HEK293 (cell line): ENCODE measurements at regions not wholly inside any gene's neighbourhood (a gene's known extent, or its start where the extent isn't known, plus 50 kb on each side); places are given as distances from the start of the nearest gene placed in this dataset.
"Not testable (repeated sequence)": the region's sequence is repeated elsewhere in the genome, so short reads cannot be mapped to it uniquely, and the experiment has no call there.

Experiments used
- CTCF ChIA-PET: fragments of 350-600 bp; formaldehyde crosslinking; extraction: SDS; loops from one replicate; lab custom pipeline; 2021; ENCODE audit warnings: antibody characterized with exemption; lab: Yijun Ruan, JAX
- POLR2A ChIA-PET: fragments of 300-600 bp; formaldehyde crosslinking; extraction: SDS; loops from one replicate; lab custom pipeline; 2020; ENCODE audit warnings: antibody characterized with exemption, inconsistent platforms; lab: Yijun Ruan, JAX
- H3K27ac ChIP-seq: fragments of 200-500 bp; sonication (Bioruptor generic); 2 replicates; pipeline ENCODE4 v1.5.1; 2014; ENCODE audit warnings: low read depth, low read length, control low read depth, inconsistent platforms; ENCODE audit errors: extremely low read depth
- H3K36me3 ChIP-seq, 2 experiments: fragments of 200-500 bp in 1 of 2; sonication (Bioruptor generic) in 1 of 2; 1 replicate in 1 of 2; 2 replicates in 1 of 2; pipeline ENCODE4 v1.5.1; 2014 to 2017; ENCODE audit warnings: inconsistent platforms in 2 of 2, low read length in 2 of 2; ENCODE audit not compliant: control insufficient read depth in 2 of 2, insufficient read depth in 1 of 2
- H3K4me1 ChIP-seq: fragments of 200-500 bp; sonication (Bioruptor generic); 2 replicates; pipeline ENCODE4 v1.5.1; 2014; ENCODE audit warnings: mild to moderate bottlenecking, low read length, inconsistent platforms; ENCODE audit not compliant: control insufficient read depth, insufficient read depth
- H3K4me3 ChIP-seq: 2 replicates; pipeline ENCODE4 v1.5.1; 2011; ENCODE audit warnings: low read depth, mild to moderate bottlenecking, control low read depth, low read length, moderate library complexity
- H3K9me3 ChIP-seq: fragments of 200-500 bp; sonication (Bioruptor generic); 2 replicates; pipeline ENCODE4 v1.5.1; 2014; ENCODE audit warnings: low read depth, low read length, inconsistent platforms; ENCODE audit not compliant: control insufficient read depth, insufficient read depth
- KLF9 ChIP-seq: fragments of 450-650 bp; formaldehyde crosslinking; IDR thresholded peaks from 2 replicates; pipeline ENCODE4 v1.5.1; 2016; ENCODE audit warnings: missing biosample characterization, missing genetic modification characterization, low read depth
- PBX3 ChIP-seq: sonication (generic); formaldehyde crosslinking; IDR thresholded peaks from 2 replicates; pipeline ENCODE4 v1.8.1; 2022; ENCODE audit warnings: mild to moderate bottlenecking, moderate library complexity, missing genetic modification reagents
- RBAK ChIP-seq: fragments of 450-650 bp; formaldehyde crosslinking; IDR thresholded peaks from 2 replicates; pipeline ENCODE4 v1.5.1; 2016; ENCODE audit warnings: missing biosample characterization, missing genetic modification characterization
- SP7 ChIP-seq: fragments of 450-650 bp; formaldehyde crosslinking; IDR thresholded peaks from 2 replicates; pipeline ENCODE4 v1.5.1; 2016; ENCODE audit warnings: missing biosample characterization, missing genetic modification characterization
- ZBTB10 ChIP-seq: fragments of 450-650 bp; formaldehyde crosslinking; IDR thresholded peaks from 2 replicates; pipeline ENCODE4 v1.5.1; 2016; ENCODE audit warnings: missing biosample characterization, missing genetic modification characterization
- ZBTB17 ChIP-seq: fragments of 450-650 bp; formaldehyde crosslinking; IDR thresholded peaks from 2 replicates; pipeline ENCODE4 v1.5.1; 2016; ENCODE audit warnings: missing biosample characterization, missing genetic modification characterization
- ZFP41 ChIP-seq: fragments of 450-650 bp; formaldehyde crosslinking; IDR thresholded peaks from 2 replicates; pipeline ENCODE4 v1.5.1; 2016; ENCODE audit warnings: missing biosample characterization, missing genetic modification characterization, borderline replicate concordance
- ZNF114 ChIP-seq: fragments of 450-650 bp; formaldehyde crosslinking; IDR thresholded peaks from 2 replicates; pipeline ENCODE4 v1.5.0; 2017; ENCODE audit warnings: missing biosample characterization, missing genetic modification characterization
- ZNF133 ChIP-seq: fragments of 450-650 bp; formaldehyde crosslinking; IDR thresholded peaks from 2 replicates; pipeline ENCODE4 v1.5.1; 2016; ENCODE audit warnings: missing biosample characterization, missing genetic modification characterization
- ZNF146 ChIP-seq: fragments of 450-650 bp; formaldehyde crosslinking; IDR thresholded peaks from 2 replicates; pipeline ENCODE4 v1.5.1; 2016; ENCODE audit warnings: missing biosample characterization, missing genetic modification characterization
- ZNF155 ChIP-seq: fragments of 450-650 bp; formaldehyde crosslinking; IDR thresholded peaks from 2 replicates; pipeline ENCODE4 v1.5.1; 2016; ENCODE audit warnings: missing biosample characterization, missing genetic modification characterization
- ZNF202 ChIP-seq: fragments of 450-650 bp; formaldehyde crosslinking; IDR thresholded peaks from 2 replicates; pipeline ENCODE4 v1.5.1; 2016; ENCODE audit warnings: missing biosample characterization, missing genetic modification characterization, borderline replicate concordance
- ZNF223 ChIP-seq: fragments of 450-650 bp; formaldehyde crosslinking; IDR thresholded peaks from 2 replicates; pipeline ENCODE4 v1.5.1; 2016; ENCODE audit warnings: missing biosample characterization, missing genetic modification characterization
- ZNF366 ChIP-seq: fragments of 450-650 bp; formaldehyde crosslinking; conservative IDR thresholded peaks from 2 replicates; pipeline ENCODE4 v1.5.1; 2016; ENCODE audit warnings: missing biosample characterization, missing genetic modification characterization
- ZNF488 ChIP-seq: fragments of 450-650 bp; formaldehyde crosslinking; IDR thresholded peaks from 2 replicates; pipeline ENCODE4 v1.5.1; 2016; ENCODE audit warnings: missing biosample characterization, missing genetic modification characterization
- ZNF600 ChIP-seq: fragments of 450-650 bp; formaldehyde crosslinking; IDR thresholded peaks from 2 replicates; pipeline ENCODE4 v1.5.1; 2016; ENCODE audit warnings: missing biosample characterization, missing genetic modification characterization
- ZNF747 ChIP-seq: fragments of 450-650 bp; formaldehyde crosslinking; IDR thresholded peaks from 2 replicates; pipeline ENCODE4 v1.5.1; 2016; ENCODE audit warnings: missing biosample characterization, missing genetic modification characterization
- ZNF768 ChIP-seq: fragments of 450-650 bp; formaldehyde crosslinking; IDR thresholded peaks from 2 replicates; pipeline ENCODE4 v1.5.1; 2018; ENCODE audit warnings: missing biosample characterization, mild to moderate bottlenecking, missing genetic modification characterization
- ZNF792 ChIP-seq: fragments of 450-650 bp; formaldehyde crosslinking; IDR thresholded peaks from 2 replicates; pipeline ENCODE4 v1.5.1; 2016; ENCODE audit warnings: missing biosample characterization, missing genetic modification characterization

GRCh38 chr5:135154197-135154596, 120.2 kb upstream of the PITX1 start (continued):
- TF ChIP-seq ZNF488 (tag by site-specific recombination) (no peak), ZNF600 (tag by site-specific recombination) (no peak), KLF9 (no peak), ZNF366 (tag by site-specific recombination) (no peak)

- Histone ChIP-seq H3K27ac (no peak overlapping the region), H3K4me3 (no peak overlapping the region), H3K9me3 (no peaks in the 10 kb centered on the region), H3K4me1 (no peaks in the 10 kb centered on the region), H3K36me3 (no peaks in the 10 kb centered on the region)
- ChIA-PET CTCF (no interaction called here), POLR2A (no interaction called here)
- TF ChIP-seq ZNF133 (tag by site-specific recombination) (no peak), RBAK (tag by site-specific recombination) (no peak), ZBTB17 (tag by site-specific recombination) (no peak), ZNF747 (tag by site-specific recombination) (no peak), ZFP41 (tag by site-specific recombination) (no peak), ZNF202 (tag by site-specific recombination) (no peak), ZBTB10 (tag by site-specific recombination) (no peak), ZNF155 (no peak)
These were observed 119.6 kb upstream of the PITX1 start for GRCh38 chr5:135153661-135154060.

- Histone ChIP-seq H3K36me3 (no peaks in the 10 kb centered on the region), H3K4me3 (no peak overlapping the region), H3K9me3 (no peaks in the 10 kb centered on the region), H3K27ac (no peak overlapping the region), H3K4me1 (no peaks in the 10 kb centered on the region)
- POLR2A ChIA-PET: no interaction called here
- CTCF ChIA-PET: no interaction called here
- TF ChIP-seq ZNF792 (no peak), ZNF223 (tag by site-specific recombination) (no peak), PBX3 (CRISPR knock-in tag) (no peak), ZNF768 (tag by site-specific recombination) (no peak), ZNF114 (tag by site-specific recombination) (no peak), SP7 (tag by site-specific recombination) (no peak)
These were observed 119.2 kb upstream of the PITX1 start for GRCh38 chr5:135153259-135153658.

- POLR2A ChIA-PET, H3K27ac ChIP-seq, CTCF ChIA-PET, H3K36me3 ChIP-seq, H3K4me1 ChIP-seq, H3K9me3 ChIP-seq, H3K4me3 ChIP-seq: not testable (repeated sequence)
- TF ChIP-seq ZNF146 (tag by site-specific recombination): peak; percentile 91
These were observed 117.6 kb upstream of the PITX1 start for GRCh38 chr5:135151660-135152059.
